ENCODE measurements at regions not wholly inside any gene's neighbourhood (a gene's known extent, or its start where the extent isn't known, plus 50 kb on each side); places are given as distances from the start of the nearest gene placed in this dataset.

DNA sequence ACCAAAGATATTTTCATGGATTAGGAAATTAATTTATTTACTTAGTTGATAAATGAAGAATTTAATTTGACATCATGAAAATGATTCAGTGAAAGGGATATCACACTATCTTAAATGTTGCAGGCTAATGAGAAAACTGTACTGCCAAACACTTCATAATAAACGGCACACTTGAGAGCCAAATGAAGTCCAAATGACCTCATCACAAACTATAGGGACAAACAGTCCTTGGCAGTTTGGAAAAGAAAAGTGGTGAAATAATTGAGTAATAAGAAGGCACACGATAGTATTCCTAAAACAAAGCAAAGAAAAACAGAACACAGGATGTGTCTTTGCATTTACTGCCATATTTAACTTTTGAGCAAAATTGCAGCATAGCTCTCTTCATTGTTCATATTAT, 116.9 kb upstream of the TLR4 start:
- no peak for TF ChIP-seq POLR2A (IDR thresholded peaks at IDR 0.05)
- TF ChIP-seq, protein P1, sequence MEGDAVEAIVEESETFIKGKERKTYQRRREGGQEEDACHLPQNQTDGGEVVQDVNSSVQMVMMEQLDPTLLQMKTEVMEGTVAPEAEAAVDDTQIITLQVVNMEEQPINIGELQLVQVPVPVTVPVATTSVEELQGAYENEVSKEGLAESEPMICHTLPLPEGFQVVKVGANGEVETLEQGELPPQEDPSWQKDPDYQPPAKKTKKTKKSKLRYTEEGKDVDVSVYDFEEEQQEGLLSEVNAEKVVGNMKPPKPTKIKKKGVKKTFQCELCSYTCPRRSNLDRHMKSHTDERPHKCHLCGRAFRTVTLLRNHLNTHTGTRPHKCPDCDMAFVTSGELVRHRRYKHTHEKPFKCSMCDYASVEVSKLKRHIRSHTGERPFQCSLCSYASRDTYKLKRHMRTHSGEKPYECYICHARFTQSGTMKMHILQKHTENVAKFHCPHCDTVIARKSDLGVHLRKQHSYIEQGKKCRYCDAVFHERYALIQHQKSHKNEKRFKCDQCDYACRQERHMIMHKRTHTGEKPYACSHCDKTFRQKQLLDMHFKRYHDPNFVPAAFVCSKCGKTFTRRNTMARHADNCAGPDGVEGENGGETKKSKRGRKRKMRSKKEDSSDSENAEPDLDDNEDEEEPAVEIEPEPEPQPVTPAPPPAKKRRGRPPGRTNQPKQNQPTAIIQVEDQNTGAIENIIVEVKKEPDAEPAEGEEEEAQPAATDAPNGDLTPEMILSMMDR (IDR thresholded peaks at IDR 0.05): no peak
